Karpas-422 (cell line): ENCODE measurements at regions not wholly inside any gene's neighbourhood (a gene's known extent, or its start where the extent isn't known, plus 50 kb on each side); places are given as distances from the start of the nearest gene placed in this dataset.
"Not testable (repeated sequence)": the region's sequence is repeated elsewhere in the genome, so short reads cannot be mapped to it uniquely, and the experiment has no call there.

Source experiments
- DNase-seq: peaks from one replicate; pipeline ENCODE4 v3.0.0-alpha.2; 2015
- H2AFZ ChIP-seq: fragments of 200-600 bp; sonication (generic); 2 replicates; pipeline ENCODE4 v1.6.1; 2014; ENCODE audit warnings: antibody characterized with exemption, low read length, mixed read lengths
- H3K27ac ChIP-seq: fragments of 200-600 bp; sonication (generic); 2 replicates; pipeline ENCODE4 v1.5.1; 2014; ENCODE audit warnings: mild to moderate bottlenecking, low read length, moderate library complexity
- H3K27me3 ChIP-seq: fragments of 200-600 bp; sonication (generic); 2 replicates; pipeline ENCODE4 v1.6.1; 2014; ENCODE audit warnings: low read length, mixed read lengths
- H3K36me3 ChIP-seq: fragments of 200-600 bp; sonication (generic); 2 replicates; pipeline ENCODE4 v1.6.1; 2014; ENCODE audit warnings: low read length, mixed read lengths; ENCODE audit not compliant: insufficient read depth
- H3K4me1 ChIP-seq: fragments of 200-600 bp; sonication (generic); 2 replicates; pipeline ENCODE4 v1.6.1; 2014; ENCODE audit warnings: mild to moderate bottlenecking, low read length, mixed read lengths
- H3K4me2 ChIP-seq: fragments of 200-600 bp; sonication (generic); 2 replicates; pipeline ENCODE4 v1.6.1; 2014; ENCODE audit warnings: low read length, low read depth, mild to moderate bottlenecking; ENCODE audit not compliant: poor library complexity, severe bottlenecking
- H3K4me3 ChIP-seq: fragments of 200-600 bp; sonication (generic); 2 replicates; pipeline ENCODE4 v1.5.1; 2014; ENCODE audit warnings: mild to moderate bottlenecking, antibody characterized with exemption, low read length, mixed read lengths
- H3K79me2 ChIP-seq: fragments of 200-600 bp; sonication (generic); 2 replicates; pipeline ENCODE4 v1.6.1; 2014; ENCODE audit warnings: mild to moderate bottlenecking, low read length, mixed read lengths
- H3K9ac ChIP-seq: fragments of 200-600 bp; sonication (generic); 2 replicates; pipeline ENCODE4 v1.6.0; 2014; ENCODE audit warnings: low read length
- H3K9me2 ChIP-seq: fragments of 200-600 bp; sonication (generic), shearing (Covaris generic); replicated peaks from 2 replicates; pipeline ENCODE4 v1.6.0; 2014; ENCODE audit warnings: mild to moderate bottlenecking, low read length, moderate library complexity; ENCODE audit not compliant: insufficient read depth
- H3K9me3 ChIP-seq: fragments of 300-700, 200-600 bp; sonication (generic); 2 replicates; pipeline ENCODE4 v1.6.1; 2014; ENCODE audit warnings: low read length, mixed read lengths
- H4K20me1 ChIP-seq: fragments of 200-600 bp; sonication (generic); 2 replicates; pipeline ENCODE4 v1.6.1; 2014; ENCODE audit warnings: mild to moderate bottlenecking, antibody characterized with exemption, low read length, low read depth; ENCODE audit not compliant: insufficient read depth

DNA sequence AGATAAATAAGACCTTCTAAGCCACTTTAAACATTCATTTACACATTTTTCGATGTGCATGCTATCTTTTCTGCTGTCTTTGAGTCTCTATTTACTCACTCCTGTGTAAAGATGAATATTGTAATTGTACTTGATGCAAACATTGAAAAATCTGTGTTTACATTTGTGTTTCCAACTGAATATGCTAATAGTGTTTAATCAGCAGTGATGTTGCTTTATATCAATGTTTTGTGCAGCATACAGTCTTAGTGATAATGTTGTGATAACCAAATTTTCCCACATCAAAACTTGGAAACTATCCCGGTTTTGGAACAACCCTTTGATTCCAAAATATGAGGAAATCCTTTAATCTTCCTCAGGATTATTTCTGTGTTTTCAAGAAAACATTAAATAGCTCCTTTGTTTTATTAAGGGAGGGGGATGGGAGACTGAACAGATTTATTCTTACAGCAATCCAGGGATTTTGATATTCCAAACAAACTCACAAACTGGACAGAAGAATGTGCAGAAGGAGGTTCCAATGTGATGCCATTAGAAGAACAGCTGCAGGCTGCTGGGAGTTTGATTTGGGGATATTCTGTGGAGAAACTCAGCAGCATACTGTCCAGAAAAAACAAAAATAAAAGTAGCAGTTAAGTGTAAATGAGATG lies 248.0 kb downstream of the S1PR1 start:
- DNase-seq: no peak
- Histone ChIP-seq H3K79me2 (no peaks in the 10 kb centered on the region), H3K9ac (no peak overlapping the region), H2AFZ (no peak overlapping the region), H3K4me1 (no peaks in the 10 kb centered on the region), H3K9me2 (no peaks in the 10 kb centered on the region), H3K4me2 (no peak overlapping the region), H3K27ac (no peak overlapping the region), H3K9me3 (no peaks in the 10 kb centered on the region), H3K36me3 (no peaks in the 10 kb centered on the region), H3K4me3 (no peak overlapping the region), H4K20me1 (no peaks in the 10 kb centered on the region), H3K27me3 (no peaks in the 10 kb centered on the region)

DNA sequence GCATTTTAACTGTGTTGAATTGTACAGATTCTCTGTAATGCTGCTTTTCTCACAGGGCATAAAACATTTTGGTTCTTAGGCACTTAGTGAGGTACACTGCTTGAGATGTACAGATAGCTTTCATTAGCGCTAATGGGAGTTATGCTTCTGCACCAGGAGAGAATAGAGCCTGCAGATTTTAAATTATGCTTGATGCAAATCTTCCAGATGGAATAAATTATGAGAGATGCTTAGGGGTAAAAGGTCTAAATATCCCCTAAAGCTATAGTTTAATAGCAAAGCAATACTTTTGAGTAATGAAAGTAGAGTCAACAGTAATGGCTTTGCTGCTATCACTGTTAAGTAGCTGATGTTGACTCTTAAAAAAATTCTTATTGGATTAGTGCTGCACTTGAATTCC lies 248.9 kb downstream of the S1PR1 start:
- Histone ChIP-seq H3K9ac (no peak overlapping the region), H3K4me1 (no peaks in the 10 kb centered on the region), H3K27me3 (no peaks in the 10 kb centered on the region), H3K27ac (no peak overlapping the region), H2AFZ (no peak overlapping the region), H3K9me2 (no peaks in the 10 kb centered on the region), H4K20me1 (no peaks in the 10 kb centered on the region), H3K4me2 (no peak overlapping the region), H3K79me2 (no peaks in the 10 kb centered on the region), H3K36me3 (no peaks in the 10 kb centered on the region), H3K9me3 (no peaks in the 10 kb centered on the region), H3K4me3 (no peak overlapping the region)
- no peak for DNase-seq

DNA sequence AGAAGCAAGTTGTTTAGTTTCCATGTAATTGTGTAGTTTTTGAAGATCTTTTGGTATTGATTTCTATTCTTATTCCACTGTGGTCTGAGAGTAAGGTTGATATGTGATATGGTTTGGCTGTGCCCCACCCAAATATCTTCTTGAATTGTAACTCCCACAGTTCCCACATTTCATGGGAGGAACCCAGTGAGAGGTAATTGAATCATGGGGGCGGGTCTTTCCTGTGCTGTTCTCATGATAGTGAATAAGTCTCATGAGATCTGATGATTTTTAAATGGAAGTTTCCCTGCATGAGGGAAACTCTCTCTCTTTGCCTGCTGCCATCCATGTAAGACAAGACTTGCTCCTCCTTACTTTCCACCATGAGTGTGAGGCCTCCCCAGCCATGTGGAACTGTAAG lies 255.3 kb downstream of the S1PR1 start:
- not testable (repeated sequence) for H3K4me2 ChIP-seq, H3K4me1 ChIP-seq, DNase-seq, H3K9me3 ChIP-seq, H3K27ac ChIP-seq, H3K4me3 ChIP-seq, H3K9ac ChIP-seq, H3K36me3 ChIP-seq, H2AFZ ChIP-seq, H3K9me2 ChIP-seq, H4K20me1 ChIP-seq, H3K27me3 ChIP-seq, H3K79me2 ChIP-seq

DNA sequence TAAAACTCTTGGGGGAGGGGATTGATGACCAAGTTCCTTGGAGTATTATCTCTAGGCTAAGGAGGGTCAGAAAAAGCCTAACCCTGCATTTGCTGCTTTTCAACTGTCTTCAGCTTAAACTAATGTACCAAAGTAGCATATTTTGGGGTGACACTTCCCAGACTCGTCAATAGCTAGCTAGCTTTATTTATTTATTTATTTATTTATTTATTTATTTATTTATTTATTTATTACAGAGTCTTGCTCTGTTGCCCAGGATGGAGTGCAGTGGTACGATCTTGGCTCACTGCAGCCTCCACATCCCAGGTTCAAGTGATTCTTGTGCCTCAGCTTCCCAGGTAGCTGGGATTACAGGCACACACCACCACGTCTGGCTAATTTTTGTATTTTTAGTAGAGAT lies 257.1 kb downstream of the S1PR1 start:
- H3K9me2 ChIP-seq, H3K36me3 ChIP-seq, H3K79me2 ChIP-seq, H2AFZ ChIP-seq, H3K9ac ChIP-seq, H3K27ac ChIP-seq, H3K4me2 ChIP-seq, H3K27me3 ChIP-seq, DNase-seq, H4K20me1 ChIP-seq, H3K4me3 ChIP-seq, H3K4me1 ChIP-seq, H3K9me3 ChIP-seq: not testable (repeated sequence)

DNA sequence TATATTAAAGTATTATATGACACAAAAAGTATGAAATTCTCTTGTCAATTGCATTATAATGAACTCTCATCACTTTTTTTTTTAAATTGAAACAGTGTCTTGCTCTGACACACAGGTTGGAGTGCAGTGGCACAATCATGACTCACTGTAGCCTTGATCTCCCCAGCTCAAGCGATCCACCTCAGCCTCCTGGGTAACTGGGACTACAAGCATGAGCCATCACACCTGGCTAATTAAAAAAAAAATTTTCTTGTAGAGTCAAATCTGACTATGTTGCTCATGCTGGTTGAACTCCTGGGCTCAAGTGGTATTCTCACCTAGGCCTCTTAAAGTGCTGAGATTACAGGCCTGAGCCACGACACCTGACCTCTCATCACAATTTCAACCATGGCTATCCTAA lies 259.3 kb downstream of the S1PR1 start:
- no peaks in the 10 kb centered on the region for H3K9me3 ChIP-seq
- no peak overlapping the region for H2AFZ ChIP-seq
- no peaks in the 10 kb centered on the region for H3K9me2 ChIP-seq
- H3K4me2 ChIP-seq: no peak overlapping the region
- H3K79me2 ChIP-seq: no peaks in the 10 kb centered on the region
- no peaks in the 10 kb centered on the region for H3K27me3 ChIP-seq
- no peak overlapping the region for H3K9ac ChIP-seq
- H3K36me3 ChIP-seq: no peaks in the 10 kb centered on the region
- H3K4me3 ChIP-seq: no peak overlapping the region
- H3K27ac ChIP-seq: no peak overlapping the region
- no peaks in the 10 kb centered on the region for H4K20me1 ChIP-seq
- H3K4me1 ChIP-seq: no peaks in the 10 kb centered on the region
- DNase-seq: no peak

DNA sequence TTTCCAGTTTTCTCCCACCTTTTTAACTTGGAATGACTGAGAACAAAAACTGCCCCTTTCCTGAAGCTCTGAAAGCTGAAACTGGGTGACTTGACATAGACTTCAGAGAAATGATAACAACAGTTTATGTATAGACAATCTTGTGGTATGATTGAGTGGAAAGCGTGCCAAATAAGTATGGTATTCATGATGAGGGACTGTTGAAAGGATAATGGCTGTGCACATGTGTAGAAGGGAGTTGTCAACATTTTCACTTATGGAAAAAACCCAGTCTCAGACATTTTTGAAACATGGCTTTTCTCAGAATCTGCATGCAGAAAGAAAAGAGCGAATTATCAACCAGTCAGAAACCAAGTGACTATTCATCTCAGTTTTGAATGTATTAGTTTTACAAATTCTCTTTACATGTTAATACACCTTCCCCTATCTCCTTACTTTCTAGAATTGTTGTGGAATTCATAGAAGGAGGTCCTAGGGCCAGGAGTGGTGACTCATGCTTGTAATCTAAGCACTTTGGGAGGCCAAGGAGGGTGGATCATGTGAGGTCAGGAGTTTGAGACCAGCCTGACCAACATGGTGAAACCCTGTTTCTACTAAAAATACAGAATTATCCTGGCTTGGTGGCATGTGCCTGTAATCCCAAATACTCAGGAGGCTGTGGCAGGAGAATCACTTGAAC lies 261.2 kb downstream of the S1PR1 start:
- Histone ChIP-seq H3K4me2 (no peak overlapping the region), H3K9me3 (no peaks in the 10 kb centered on the region), H3K9ac (no peak overlapping the region), H3K27ac (no peak overlapping the region), H3K79me2 (no peaks in the 10 kb centered on the region), H3K36me3 (no peaks in the 10 kb centered on the region), H3K9me2 (no peaks in the 10 kb centered on the region), H3K27me3 (no peaks in the 10 kb centered on the region), H4K20me1 (no peaks in the 10 kb centered on the region), H2AFZ (no peak overlapping the region), H3K4me3 (no peak overlapping the region), H3K4me1 (no peaks in the 10 kb centered on the region)
- DNase-seq: no peak

DNA sequence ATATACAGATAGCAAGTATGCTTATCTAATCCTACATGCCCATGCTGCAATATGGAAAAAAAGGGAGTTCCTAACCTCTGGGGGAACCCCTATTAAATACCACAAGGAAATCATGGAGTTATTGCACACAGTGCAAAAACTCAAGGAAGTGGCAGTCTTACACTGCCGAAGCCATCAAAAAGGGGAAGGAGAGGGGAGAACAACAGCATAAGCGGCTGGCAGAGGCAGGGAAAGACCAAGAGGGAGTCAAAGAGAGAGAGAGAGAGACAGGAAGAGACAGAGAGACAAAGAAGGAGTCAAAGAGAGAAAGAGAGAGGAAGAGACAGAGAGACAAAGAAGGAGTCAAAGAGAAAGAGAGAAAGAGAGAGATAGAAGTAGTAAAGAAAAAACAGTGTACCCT lies 267.3 kb downstream of the S1PR1 start:
- H3K9ac ChIP-seq, H4K20me1 ChIP-seq, DNase-seq, H3K36me3 ChIP-seq, H3K27me3 ChIP-seq, H3K79me2 ChIP-seq, H3K9me2 ChIP-seq, H3K4me1 ChIP-seq, H3K4me3 ChIP-seq, H3K9me3 ChIP-seq, H3K4me2 ChIP-seq, H2AFZ ChIP-seq, H3K27ac ChIP-seq: not testable (repeated sequence)

DNA sequence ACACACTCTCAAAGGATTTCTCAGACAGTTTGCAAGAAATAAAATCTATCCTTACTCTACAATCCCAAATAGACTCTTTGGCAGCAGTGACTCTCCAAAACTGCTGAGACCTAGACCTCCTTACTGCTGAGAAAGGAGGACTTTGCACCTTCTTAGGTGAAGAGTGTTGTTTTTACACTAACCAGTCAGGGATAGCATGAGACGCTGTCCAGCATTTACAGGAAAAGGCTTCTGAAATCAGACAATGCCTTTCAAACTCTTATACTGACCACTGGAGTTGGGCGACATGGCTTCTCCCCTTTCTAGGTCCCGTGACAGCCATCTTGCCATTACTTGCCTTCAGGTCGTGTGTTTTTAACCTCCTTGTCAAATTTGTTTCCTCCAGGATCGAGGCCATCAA lies 268.4 kb downstream of the S1PR1 start:
- H4K20me1 ChIP-seq, H3K27ac ChIP-seq, H2AFZ ChIP-seq, H3K4me2 ChIP-seq, H3K9me3 ChIP-seq, H3K4me1 ChIP-seq, H3K4me3 ChIP-seq, H3K27me3 ChIP-seq, H3K79me2 ChIP-seq, H3K36me3 ChIP-seq, H3K9ac ChIP-seq, DNase-seq, H3K9me2 ChIP-seq: not testable (repeated sequence)
